GM21367 (cell line): ENCODE measurements at regions not wholly inside any gene's neighbourhood (a gene's known extent, or its start where the extent isn't known, plus 50 kb on each side); places are given as distances from the start of the nearest gene placed in this dataset.

Source experiments
- ATAC-seq: cut with Tn5 transposase; IDR thresholded peaks from one replicate; pipeline ENCODE4 v1.9.1; 2021; ENCODE audit not compliant: unreplicated experiment

DNA sequence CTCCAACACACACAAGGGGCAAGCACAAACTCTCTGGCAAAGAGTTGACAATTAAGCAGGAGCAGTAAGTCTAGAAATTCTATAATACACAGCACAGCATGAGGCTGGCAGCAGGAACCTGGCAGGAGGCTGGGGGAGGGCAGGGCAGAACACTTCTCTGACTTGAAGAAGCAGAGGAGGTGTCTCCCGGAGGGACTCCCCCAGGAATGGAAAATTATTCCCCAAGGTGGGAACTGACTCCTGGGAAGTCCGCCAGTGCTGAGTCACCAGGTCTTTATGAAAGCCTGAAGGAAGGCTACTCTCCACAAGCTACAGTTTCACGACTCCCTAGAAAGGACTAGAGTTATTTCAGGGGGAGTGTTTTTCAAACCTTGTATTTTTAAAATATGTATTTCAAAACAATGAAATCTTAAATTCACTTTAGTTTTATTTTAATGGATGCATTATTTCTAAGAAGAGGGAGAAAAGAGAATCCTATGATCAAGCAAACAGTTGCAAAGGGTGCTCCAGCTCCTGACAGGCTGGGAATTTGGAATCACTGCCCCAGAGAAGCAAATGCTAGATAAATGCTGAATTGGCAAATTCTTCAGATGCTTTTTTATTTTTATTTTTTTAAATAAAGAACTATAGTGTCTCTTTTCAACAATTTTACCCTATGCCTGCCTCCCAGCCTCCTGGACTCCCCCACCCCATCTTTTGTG is 192.8 kb downstream of the LY86 start:
- ATAC-seq, result no peak

DNA sequence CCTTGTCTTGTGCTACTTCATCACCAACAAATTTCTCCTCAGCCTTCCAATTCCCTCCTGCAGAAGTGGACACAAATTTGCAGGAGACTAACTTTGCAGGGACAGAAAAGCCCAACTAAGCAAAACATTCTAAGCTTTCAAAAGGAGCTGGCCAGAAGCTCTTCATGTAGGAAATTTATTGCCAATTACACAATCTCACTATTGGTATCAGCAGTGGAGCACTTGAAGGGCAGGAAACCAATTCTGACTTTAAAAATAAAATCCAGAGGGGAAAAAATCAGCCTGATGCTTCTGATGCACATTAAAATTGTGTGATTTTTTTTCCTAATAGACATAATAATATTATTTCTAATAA is 193.3 kb downstream of the LY86 start:
- ATAC-seq, result no peak

DNA sequence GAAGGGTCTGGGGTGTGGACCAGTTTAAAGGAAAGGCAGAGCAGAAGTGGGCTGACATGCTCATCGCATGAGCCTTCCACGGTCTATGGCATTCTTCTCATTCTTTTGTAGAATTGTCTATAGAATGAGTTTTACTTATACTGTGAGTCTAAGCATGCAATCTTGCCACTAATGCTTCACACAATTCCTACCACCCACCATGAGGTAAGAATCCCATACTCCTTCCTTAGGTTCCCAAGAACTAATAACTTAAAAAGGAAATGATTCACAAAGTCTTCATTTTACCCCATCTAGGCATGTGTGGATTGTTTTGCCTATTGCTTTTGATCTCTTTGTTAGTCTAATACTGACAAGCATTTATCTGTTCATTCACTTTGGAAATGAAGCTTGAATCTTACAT is 195.2 kb downstream of the LY86 start:
- no peak for ATAC-seq

DNA sequence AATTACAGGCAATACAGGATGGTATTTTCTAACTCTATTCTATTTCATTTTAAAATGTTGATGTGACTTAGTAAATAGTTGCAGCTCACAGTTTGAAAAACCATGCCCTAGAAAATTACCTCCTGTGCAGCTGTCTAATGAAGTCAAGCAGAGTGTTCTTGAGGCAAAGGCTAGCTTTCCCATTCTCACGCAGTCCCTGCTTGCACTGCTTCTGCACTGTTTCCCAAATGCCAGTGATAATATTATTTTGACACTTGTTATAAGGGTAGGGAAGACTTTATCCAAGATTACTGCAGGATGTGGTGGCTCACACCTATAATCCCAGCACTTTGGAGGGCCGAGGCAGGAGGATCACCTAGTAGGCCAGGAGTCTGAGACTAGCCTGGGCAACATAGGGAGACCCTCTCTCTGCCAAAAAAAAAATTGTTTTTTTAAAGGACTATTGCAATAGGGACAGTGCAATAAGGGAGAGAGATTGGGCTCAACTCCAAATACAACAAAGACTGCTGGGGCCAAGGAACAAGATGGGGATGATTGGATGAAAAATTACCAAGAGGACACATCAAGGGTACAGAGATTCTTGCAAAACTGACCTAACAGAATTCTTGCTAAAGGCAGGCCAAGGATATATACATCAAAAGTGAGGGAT is 196.1 kb downstream of the LY86 start:
- no peak for ATAC-seq

DNA sequence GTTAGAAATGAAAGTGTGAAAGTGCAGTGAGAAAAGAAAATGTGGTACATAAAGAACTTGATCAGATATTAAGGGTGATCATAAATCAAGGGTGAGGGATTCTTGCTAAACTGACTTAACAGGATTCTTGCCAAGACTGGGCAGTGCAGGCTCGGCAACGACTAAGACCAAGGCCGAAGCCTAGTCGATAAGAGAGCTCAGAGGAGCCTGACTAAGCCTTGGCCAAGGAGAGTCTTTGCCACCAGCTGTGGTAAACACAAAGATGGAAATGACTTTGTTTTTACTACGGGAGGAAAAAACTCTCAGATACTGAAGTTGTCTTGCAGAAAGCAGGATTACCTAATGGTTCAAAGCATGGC is 196.6 kb downstream of the LY86 start:
- ATAC-seq, result no peak

DNA sequence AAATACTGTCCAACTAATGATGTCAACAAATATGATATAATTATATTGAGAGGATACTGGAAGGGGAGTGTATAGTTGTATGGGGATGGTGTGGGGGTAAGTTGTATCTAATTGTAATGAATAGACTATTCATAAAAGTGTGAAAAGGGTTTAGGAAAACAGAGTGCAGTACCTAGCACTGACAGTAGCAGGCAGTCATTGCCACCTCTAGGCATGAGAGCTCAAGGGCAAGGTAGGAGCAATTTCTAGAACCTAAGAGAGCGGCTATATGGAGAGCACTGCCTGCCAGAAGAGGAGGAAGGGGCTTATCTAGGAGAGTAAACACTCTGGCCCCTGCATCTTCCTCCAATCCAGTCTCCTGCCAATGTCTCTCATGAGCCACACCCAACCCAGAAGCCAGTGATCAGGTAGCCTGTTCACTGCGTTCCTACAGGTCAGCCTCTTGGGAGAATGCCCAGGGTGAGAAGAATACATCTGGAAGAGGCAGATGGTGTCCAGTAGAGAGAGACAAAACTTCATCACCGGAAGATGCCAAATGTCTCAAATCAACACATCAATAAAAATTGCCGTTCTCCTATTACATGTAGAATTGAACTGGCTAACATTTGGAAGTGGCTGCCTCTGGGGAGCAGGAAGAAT is 200.0 kb downstream of the LY86 start:
- no peak for ATAC-seq

DNA sequence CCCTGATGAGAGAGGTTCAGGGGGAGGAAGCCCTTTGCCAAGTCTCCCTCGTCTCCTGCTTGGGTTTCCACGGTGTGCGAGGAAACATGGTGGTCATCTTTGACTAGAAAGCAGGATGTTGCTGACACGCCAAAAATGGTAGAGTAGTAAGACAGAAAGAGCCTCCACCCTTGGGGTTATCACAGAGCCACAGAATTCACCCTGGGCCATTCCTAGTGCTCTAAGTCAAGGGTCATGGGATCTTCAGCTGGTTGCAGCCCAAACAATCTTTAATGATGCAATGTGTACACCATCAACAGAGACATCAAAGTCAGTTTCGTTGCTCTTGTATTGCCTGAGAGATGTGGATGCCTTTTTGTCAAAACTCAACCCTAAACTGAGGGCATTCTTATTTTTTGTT is 201.9 kb downstream of the LY86 start:
- no peak for ATAC-seq

DNA sequence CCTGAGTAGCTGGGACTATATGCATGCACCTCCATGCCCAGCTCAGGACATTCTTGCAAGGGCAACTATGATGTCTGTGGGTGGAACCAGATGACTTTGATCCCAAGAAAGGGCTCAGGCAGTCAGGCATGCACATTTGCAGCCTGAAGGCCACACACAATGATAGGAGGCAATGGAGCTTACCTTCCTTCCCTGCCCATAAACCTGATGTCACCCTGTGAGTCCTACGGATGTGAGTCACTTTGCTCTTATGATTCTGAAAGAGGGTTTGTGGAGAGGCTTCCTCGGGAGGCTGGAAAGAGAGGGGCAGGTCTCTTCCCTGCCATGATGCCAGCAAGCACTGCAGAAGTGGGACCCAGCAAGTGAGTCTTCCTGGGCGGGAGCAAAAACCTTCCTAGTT is 202.4 kb downstream of the LY86 start:
- no peak for ATAC-seq

DNA sequence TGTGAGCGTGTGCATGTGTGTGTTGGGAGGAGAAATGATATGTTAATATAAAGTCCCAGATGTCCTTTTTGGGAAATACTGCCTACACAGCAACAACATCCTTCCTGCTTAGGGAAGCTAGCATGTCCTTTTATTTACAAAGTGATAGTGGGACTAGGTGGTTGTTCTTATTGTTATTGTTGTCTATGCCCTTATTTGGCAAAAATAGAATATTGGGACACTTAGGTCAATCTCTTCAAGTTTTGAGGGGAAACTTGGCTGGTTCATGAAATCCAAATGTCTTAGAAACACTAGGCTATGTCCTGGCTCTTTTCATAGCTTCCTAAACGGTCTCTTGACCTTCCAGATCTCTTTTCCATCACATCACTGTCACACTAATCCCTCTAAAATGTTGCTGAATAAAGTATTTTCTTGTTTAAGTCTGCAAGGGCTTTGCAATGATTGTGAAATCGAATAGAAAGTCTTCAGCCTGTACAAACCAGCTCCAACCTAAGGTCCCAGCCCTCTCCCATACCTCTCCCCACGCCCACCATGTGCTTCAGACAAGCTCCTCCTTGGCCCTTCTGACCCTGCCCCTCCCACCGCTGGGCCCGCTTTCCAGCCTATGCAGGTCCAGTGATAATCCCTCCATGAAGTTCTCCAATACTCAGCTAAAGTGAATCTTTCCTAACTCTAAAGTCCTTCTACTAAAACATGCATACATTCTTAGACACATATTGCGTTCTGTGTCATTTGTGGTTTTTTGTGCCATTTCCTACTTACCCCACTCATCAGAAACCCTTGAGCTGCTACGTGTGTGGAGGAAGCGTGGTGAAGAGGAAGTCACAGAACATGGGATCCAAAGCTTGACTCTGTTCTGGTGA is 205.1 kb downstream of the LY86 start:
- no peak for ATAC-seq

DNA sequence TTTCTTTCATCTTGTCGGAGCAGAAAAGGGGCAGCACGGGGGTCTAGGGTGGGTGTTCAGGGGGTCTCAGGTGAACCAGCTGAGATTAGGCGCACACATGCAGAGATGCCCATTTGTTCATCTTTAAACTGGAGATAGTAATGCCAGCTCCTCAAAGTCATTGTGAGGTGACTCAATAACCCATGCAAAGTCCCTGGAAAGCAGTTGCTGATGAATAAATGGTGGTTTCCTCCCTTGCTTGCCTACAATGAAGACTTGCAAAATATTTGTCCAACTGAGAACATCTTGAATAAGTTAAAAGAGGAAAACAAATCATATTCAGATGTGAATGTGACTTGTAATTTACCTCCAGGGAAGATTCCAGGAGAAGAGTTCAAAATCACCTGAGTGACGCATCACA is 206.9 kb downstream of the LY86 start:
- no peak for ATAC-seq

DNA sequence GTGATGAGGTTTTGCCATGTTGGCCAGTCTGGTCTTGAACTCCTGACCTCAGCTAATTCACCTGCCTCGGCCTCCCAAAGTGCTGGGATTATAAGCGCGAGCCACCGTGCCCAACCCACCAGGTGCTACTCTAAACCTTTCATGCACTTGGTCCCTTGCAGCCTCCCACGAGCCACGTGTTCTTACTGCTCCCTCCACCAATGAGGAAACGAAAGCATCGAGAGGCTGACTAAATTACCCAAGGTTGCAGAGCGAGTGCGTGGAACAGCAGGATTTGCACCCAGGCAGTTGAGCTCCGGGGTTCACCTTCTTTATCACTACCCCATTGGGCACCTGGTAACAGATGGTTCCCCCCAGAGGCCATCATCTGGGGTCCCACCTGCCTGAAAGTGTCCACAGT is 208.3 kb downstream of the LY86 start:
- ATAC-seq, result no peak

DNA sequence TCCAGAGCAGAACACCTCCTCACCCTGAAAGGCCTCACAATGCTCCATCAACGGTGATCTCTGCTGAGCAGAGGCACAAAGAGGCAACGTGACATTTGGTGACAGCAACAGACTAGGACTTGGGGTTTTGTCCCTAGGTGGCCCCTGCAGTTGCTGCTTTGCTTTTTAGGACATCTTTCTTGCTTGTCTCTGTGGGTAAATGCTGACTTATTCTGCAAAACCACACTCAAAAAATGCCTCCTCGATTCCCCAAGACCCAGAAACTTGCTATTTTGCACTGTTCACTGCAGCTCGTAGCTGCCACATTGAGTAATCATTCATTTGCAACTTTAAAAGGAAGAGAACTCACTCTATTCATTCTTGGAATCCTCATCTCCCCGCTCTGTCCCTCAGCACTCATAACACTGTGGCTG is 209.9 kb downstream of the LY86 start:
- peak; percentile 34 for ATAC-seq

DNA sequence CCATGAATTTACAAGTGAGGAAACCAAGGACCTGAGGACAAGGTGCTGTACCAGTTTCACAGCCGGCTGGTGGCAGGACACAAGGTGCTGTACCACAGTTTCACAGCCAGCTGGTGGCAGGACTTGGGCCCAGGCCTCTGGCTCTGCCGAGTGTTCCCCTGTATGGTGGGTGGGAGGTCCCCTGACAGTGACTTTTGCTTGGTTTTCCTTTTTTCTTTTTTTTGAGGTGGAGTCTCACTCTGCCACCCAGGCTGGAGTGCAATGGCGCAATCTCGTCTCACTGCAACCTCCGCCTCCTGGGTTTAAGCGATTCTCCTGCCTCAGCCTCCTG is 212.4 kb downstream of the LY86 start:
- no peak for ATAC-seq

DNA sequence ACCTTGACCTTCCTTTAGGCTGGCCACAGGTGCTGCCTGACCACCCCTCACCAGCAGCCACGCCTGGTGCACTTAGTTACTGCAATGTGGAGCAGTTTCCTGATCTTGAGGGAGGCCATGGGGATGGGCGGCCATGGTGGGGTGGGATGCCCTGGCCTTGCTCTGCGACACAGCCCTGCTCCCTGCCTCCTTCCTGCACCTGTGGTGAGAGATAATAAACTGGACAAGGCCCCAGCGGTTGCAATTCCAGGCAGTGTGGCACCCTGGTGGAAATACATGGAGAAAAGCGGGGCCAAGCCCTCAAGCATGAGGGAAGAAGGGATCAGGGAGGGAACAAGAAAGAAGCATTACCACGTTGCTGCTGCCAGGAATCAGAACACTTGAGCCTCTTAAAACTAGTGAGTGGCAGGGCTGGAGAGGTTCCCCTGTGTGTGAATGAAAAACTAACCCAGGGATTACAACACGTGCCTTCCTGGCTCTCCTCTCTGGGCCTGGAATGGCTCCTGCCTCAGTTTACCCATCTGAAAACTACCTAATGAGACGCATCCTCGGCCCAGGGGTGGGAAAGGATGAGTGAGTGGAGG is 213.2 kb downstream of the LY86 start:
- no peak for ATAC-seq

DNA sequence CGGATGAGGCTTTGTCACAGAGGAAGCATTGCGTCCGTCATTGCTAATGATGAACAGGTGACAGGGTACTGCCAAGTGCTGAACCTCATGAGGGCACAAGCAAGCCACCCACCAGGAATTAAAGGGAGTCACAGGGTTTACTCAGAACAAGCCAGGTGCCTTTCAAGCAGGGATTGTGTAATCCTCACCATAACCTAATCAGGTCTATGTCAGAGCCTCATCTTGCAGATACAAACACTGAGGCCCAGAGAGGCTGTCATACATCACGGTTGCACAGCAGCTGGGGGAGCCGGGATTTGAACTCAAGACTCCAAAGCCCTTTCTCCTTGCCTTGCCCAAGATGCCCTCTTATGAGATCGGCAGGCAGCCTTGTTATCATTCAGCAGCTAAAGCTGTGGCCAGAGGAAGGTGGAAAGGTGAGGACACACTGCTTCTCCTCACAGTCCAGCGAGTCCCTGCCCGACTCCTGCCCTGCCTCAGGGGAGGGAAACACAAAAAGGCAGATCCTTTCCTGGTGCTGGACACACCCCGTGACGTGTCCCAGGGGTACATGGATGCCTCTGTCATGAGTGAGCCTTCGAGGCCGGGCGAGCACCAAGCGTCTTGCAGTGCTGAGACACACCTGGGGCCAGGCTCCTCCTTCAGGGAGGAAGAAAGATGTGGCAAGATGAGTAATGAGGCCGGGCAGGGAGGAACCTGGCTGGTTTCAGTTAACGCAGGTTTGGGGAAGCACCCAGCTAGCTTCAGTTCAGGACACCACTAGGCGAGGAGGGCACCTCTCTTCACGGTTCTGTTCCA is 214.9 kb downstream of the LY86 start:
- ATAC-seq, result peak; percentile 58

DNA sequence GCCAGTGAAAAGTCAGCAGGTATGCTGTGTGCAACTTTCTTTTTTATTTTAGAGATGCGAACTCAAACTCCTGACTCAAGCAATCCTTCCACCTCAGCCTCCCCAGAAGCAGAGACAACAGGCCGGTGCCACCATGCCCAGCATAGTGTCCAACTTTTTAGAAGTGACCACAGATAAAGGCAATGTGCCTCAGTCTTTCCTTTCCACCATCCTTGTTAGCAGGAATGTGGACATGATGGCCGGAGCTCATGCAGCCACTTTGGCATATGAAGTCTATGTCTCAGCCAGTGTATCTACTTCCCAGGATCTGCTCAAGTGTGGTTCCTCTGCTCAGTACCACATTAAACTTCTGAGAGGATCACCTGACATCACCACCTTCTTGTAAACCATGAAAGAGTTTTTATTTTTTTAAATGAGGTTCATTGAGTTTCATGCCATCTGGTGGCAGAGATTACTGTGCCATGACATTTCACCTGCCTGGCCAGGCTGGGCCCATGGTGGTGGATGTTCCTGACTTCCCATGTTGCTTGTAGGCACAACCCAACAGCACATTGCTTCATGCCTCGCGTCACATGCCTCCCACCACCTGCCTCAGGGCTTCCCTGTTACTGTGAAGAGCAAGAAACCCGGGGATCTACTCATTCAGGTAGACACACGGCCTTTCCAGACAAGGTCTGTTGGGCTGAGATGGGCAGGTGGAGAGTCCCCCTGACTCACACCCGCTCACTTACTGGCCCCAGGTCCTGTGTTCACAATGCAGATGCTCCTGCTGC is 216.5 kb downstream of the LY86 start:
- no peak for ATAC-seq

DNA sequence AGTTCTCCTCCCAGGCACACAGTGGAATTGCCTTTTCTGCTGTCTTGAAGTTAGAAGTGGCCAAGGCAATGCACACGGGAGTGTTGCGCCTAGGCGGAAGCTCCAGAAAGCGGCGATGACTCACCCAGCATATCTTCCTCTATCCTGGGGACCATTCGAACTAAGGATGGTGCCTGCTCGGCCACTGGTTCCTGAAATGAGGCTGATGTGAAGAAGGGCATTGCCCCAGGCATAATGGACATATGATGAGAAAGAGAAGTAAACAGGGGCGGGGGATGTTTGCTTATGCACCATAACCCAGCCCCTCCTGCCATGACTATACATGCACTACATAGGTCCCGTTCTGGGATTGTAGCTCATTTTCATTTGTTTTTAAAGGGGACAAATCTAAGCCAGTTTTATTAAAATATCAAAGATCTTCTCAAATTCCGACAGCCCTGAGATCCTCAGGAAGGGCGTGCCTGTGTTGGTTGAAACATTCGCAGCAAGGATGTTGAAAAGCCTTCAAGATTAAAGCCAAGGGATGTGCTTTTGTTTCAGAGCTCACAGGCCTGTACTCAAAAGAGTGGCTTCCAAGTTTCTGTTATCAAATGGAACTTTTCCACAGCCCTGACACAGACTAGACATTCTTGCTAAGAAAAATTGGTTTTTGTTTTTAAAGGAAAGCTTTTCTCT is 218.5 kb downstream of the LY86 start:
- ATAC-seq, result no peak

DNA sequence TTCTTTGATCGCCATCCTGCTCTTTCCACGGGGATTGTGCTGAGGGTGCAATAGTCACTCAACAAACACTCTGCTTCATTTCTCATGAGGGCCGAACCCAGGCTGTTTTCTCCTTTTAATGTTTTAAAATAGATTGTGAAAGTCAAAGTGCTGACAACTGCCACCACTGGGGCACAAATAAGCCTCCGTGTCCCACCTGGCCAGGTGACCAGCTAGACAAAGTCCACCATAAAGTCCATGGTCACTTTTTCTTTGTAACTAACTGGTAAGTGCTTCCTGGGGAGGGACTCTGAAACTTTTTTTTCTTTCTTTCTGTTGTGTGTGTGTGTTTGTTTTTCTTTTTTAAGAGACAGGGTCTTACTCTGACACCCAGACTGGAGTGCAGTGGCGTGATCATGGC is 219.8 kb downstream of the LY86 start:
- ATAC-seq, result no peak

DNA sequence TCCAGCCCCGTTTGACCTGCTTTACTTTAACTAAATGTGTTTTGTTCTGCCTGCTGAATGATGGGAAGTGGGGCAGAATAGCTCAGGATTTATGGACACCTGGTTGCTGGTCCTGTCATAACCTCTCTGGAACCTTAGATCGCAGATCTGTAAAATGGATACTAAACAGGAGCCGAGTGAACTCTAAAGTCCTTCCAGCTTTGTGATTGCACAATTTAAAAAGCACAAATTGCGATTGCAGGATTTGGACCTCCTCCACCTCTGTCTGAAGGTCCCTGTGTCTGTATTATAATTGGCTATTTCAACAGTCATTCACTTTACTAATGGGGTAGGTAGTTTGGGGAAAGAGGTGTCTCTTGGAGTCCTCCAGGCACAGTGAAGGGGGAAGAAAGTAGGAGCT is 220.4 kb downstream of the LY86 start:
- ATAC-seq, result no peak
